Endothelial cell of umbilical vein (primary cell): ENCODE measurements at regions not wholly inside any gene's neighbourhood (a gene's known extent, or its start where the extent isn't known, plus 50 kb on each side); places are given as distances from the start of the nearest gene placed in this dataset.

Experiments used
- BruUV-seq: library from RNA; stranded (reverse); fragments of 400-500 nt; replicated peaks from 2 replicates; lab custom pipeline; 2021; lab: Mats Ljungman, UMichigan
- CTCF ChIA-PET: fragments of 300-600, 350-600 bp; sonication (Branson Sonifier 250); formaldehyde crosslinking; loops from one replicate; lab custom pipeline; 2021; ENCODE audit warnings: antibody characterized with exemption, inconsistent platforms; lab: Charles Lee
- POLR2A ChIA-PET: fragments of 300-600, 350-600 bp; sonication (Branson Sonifier 250); formaldehyde crosslinking; loops from one replicate; lab custom pipeline; 2021; ENCODE audit warnings: antibody characterized with exemption, inconsistent platforms; lab: Charles Lee
- DNase-seq: peaks from one replicate; pipeline ENCODE4 v3.0.0-alpha.2; 2011; ENCODE audit warnings: low read depth, low spot score
- FAIRE-seq: peaks from 2 replicates; lab custom pipeline; 2011; peaks lifted over from hg19 to GRCh38; lab: Jason Lieb, UNC
- H2AFZ ChIP-seq: 2 replicates; pipeline ENCODE4 v1.6.0; 2012; ENCODE audit warnings: low read depth, low read length, control low read depth, inconsistent platforms
- H3K27ac ChIP-seq: 2 replicates; pipeline ENCODE4 v1.5.1; 2011; ENCODE audit warnings: low read depth, mild to moderate bottlenecking, control low read depth, low read length, moderate library complexity; ENCODE audit not compliant: insufficient read depth
- H3K27me3 ChIP-seq, 2 experiments: 2 replicates each; pipeline versions ENCODE4 v1.6.0 to v1.6.1; 2011; ENCODE audit warnings: low read length in 2 of 2, mixed read lengths in 1 of 2; ENCODE audit not compliant: control insufficient read depth in 2 of 2, insufficient read depth in 2 of 2
- H3K36me3 ChIP-seq, 2 experiments: 2 replicates in 1 of 2; 3 replicates in 1 of 2; pipeline ENCODE4 v1.5.1; 2011; ENCODE audit warnings: low read length in 2 of 2, mild to moderate bottlenecking in 1 of 2, moderate library complexity in 1 of 2; ENCODE audit not compliant: control insufficient read depth in 2 of 2, insufficient read depth in 2 of 2; ENCODE audit errors: extremely low read depth in 1 of 2
- H3K4me1 ChIP-seq: 3 replicates; pipeline ENCODE4 v1.5.1; 2011; ENCODE audit warnings: mild to moderate bottlenecking, low read length; ENCODE audit not compliant: control insufficient read depth, insufficient read depth; ENCODE audit errors: extremely low read depth
- H3K4me2 ChIP-seq: 2 replicates; pipeline ENCODE4 v1.6.1; 2011; ENCODE audit warnings: low read length, control low read depth, mixed read lengths; ENCODE audit not compliant: insufficient read depth
- H3K4me3 ChIP-seq, 3 experiments: fragments of 200-600 bp in 1 of 3; sonication (generic), shearing (Covaris generic) in 1 of 3; replicated peaks in 1 of 3; 2 replicates each; pipeline ENCODE4 v1.5.1; 2011 to 2016; ENCODE audit warnings: control low read depth in 3 of 3, low read length in 3 of 3, mild to moderate bottlenecking in 2 of 3, inconsistent platforms in 1 of 3, low read depth in 1 of 3, moderate library complexity in 1 of 3; ENCODE audit not compliant: insufficient read depth in 1 of 3
- H3K79me2 ChIP-seq: 2 replicates; pipeline ENCODE4 v1.6.0; 2012; ENCODE audit warnings: low read length, inconsistent platforms; ENCODE audit not compliant: control insufficient read depth, insufficient read depth
- H3K9ac ChIP-seq: replicated peaks from 2 replicates; pipeline ENCODE3; 2011; ENCODE audit warnings: low read length, control low read depth; ENCODE audit not compliant: insufficient read depth; ENCODE audit errors: extremely low read depth
- H3K9me1 ChIP-seq: replicated peaks from 3 replicates; pipeline ENCODE4 v1.6.0; 2011; ENCODE audit warnings: mild to moderate bottlenecking, low read length; ENCODE audit not compliant: control insufficient read depth, insufficient read depth; ENCODE audit errors: extremely low read depth
- H3K9me3 ChIP-seq: replicated peaks from 2 replicates; pipeline ENCODE4 v1.5.1; 2012; ENCODE audit warnings: low read length, inconsistent platforms; ENCODE audit not compliant: control insufficient read depth, insufficient read depth
- H4K20me1 ChIP-seq: replicated peaks from 2 replicates; pipeline ENCODE3; 2011; ENCODE audit warnings: mild to moderate bottlenecking, low read length; ENCODE audit not compliant: control insufficient read depth, insufficient read depth; ENCODE audit errors: extremely low read depth
- EZH2 ChIP-seq: IDR thresholded peaks from 2 replicates; pipeline ENCODE4 v1.6.1; 2012; ENCODE audit warnings: borderline replicate concordance, low read depth, mild to moderate bottlenecking, moderate library complexity, low read length, inconsistent platforms; ENCODE audit not compliant: severe bottlenecking
- FOS ChIP-seq: IDR thresholded peaks from 2 replicates; pipeline ENCODE4 v1.6.1; 2011; ENCODE audit warnings: mild to moderate bottlenecking, low read length, moderate library complexity, borderline replicate concordance; ENCODE audit not compliant: insufficient read depth
- MYC ChIP-seq: IDR thresholded peaks from one replicate; pipeline ENCODE4 v1.6.1; 2011; ENCODE audit warnings: mild to moderate bottlenecking, low read depth, low read length
- POLR2A ChIP-seq: IDR thresholded peaks from 2 replicates; pipeline ENCODE4 v1.6.1; 2012; ENCODE audit warnings: low read depth, mild to moderate bottlenecking, control low read depth, low read length
- POLR2AphosphoS5 ChIP-seq: IDR thresholded peaks from 2 replicates; pipeline ENCODE4 v1.6.1; 2012; ENCODE audit warnings: low read depth, mild to moderate bottlenecking, control low read depth, low read length, moderate library complexity; ENCODE audit not compliant: insufficient read depth
- dilution Hi-C: fragments of 300-500 bp; cut with MboI; formaldehyde crosslinking; loops from one replicate; pipeline ENCODE4 v1.15.0; 2019; ENCODE audit warnings: low sequenced_read_pairs; ENCODE audit not compliant: extremely low pct_ligation_motif_present
- intact Hi-C: fragments of 100-400 bp; cut with micrococcal nuclease; formaldehyde crosslinking; loops from one replicate; pipeline ENCODE4 v1.10.0; 2022
- TF ChIP-seq, protein P1 (sequence below), 2 donors: IDR thresholded peaks; 1 replicate in 1 of 2; 2 replicates in 1 of 2; pipeline ENCODE4 v1.5.1; 2011; ENCODE audit warnings: low read length in 2 of 2, mild to moderate bottlenecking in 2 of 2, moderate library complexity in 2 of 2, control low read depth in 1 of 2, inconsistent platforms in 1 of 2, low read depth in 1 of 2; ENCODE audit not compliant: insufficient read depth in 1 of 2; ENCODE audit errors: extremely low read depth in 1 of 2

DNA sequence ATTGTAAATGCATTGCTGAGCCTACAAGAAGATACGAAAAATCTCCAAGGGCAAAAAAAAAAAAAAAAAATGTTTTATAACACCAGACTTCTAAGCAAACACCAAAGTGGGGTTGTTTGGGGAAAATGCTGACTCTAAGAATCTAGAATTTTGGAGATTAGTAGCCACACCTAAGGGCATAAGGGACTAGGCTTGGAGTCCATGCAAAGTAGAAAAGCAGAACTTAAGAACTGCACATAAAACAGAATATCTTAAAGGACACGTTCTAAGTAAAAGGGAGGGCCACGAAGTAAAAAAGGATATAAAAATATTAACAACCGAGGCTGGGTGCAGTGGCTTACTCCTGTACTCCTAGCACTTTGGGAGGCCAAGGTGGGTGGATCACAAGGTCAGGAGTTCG, 269.8 kb upstream of the AUTS2 start:
- no peaks in the 10 kb centered on the region for H3K9me1 ChIP-seq
- POLR2A ChIA-PET = no interaction called here
- no peak overlapping the region for H3K4me2 ChIP-seq
- no peaks in the 10 kb centered on the region for H3K27me3 ChIP-seq
- no peak overlapping the region for H2AFZ ChIP-seq
- no peaks in the 10 kb centered on the region for H3K79me2 ChIP-seq
- no peak overlapping the region for H3K4me3 ChIP-seq
- TF ChIP-seq, protein P1, sequence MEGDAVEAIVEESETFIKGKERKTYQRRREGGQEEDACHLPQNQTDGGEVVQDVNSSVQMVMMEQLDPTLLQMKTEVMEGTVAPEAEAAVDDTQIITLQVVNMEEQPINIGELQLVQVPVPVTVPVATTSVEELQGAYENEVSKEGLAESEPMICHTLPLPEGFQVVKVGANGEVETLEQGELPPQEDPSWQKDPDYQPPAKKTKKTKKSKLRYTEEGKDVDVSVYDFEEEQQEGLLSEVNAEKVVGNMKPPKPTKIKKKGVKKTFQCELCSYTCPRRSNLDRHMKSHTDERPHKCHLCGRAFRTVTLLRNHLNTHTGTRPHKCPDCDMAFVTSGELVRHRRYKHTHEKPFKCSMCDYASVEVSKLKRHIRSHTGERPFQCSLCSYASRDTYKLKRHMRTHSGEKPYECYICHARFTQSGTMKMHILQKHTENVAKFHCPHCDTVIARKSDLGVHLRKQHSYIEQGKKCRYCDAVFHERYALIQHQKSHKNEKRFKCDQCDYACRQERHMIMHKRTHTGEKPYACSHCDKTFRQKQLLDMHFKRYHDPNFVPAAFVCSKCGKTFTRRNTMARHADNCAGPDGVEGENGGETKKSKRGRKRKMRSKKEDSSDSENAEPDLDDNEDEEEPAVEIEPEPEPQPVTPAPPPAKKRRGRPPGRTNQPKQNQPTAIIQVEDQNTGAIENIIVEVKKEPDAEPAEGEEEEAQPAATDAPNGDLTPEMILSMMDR (IDR thresholded peaks at IDR 0.05; ENCODE audit: extremely low read depth in 1 of 2, insufficient read depth in 1 of 2, low read depth in 1 of 2, low read length in 2 of 2) = no peak
- no peak for TF ChIP-seq POLR2A
- no peak for TF ChIP-seq POLR2AphosphoS5
- TF ChIP-seq FOS = no peak
- no peak for TF ChIP-seq EZH2
- no peak for TF ChIP-seq MYC
- H3K36me3 ChIP-seq = no peaks in the 10 kb centered on the region
- H4K20me1 ChIP-seq = no peaks in the 10 kb centered on the region
- H3K9me3 ChIP-seq = no peaks in the 10 kb centered on the region
- dilution Hi-C loops (no loop called here), intact Hi-C loops (no loop called here)
- CTCF ChIA-PET = no interaction called here
- FAIRE-seq (no peak), DNase-seq (no peak)
- no peaks in the 10 kb centered on the region for H3K4me1 ChIP-seq
- no TSS peak for BruUV-seq
- no peak overlapping the region for H3K27ac ChIP-seq
- H3K9ac ChIP-seq = no peak overlapping the region

GRCh38 chr7:69334701-69335100, 263.6 kb upstream of the AUTS2 start:
- H4K20me1 ChIP-seq = no peaks in the 10 kb centered on the region
- DNase-seq = no peak
- H3K27me3 ChIP-seq = no peaks in the 10 kb centered on the region
- TF ChIP-seq, protein P1 (IDR thresholded peaks at IDR 0.05; ENCODE audit: extremely low read depth in 1 of 2, insufficient read depth in 1 of 2, low read depth in 1 of 2, low read length in 2 of 2) = no peak
- intact Hi-C loops (no loop called here), dilution Hi-C loops (no loop called here)
- H3K4me3 ChIP-seq = no peak overlapping the region
- H3K9ac ChIP-seq = no peak overlapping the region
- no peak overlapping the region for H3K4me2 ChIP-seq
- H3K9me3 ChIP-seq = no peaks in the 10 kb centered on the region
- BruUV-seq = no TSS peak
- ChIA-PET CTCF (no interaction called here), POLR2A (no interaction called here)
- no peaks in the 10 kb centered on the region for H3K79me2 ChIP-seq
- no peaks in the 10 kb centered on the region for H3K9me1 ChIP-seq
- no peak overlapping the region for H2AFZ ChIP-seq
- no peak for FAIRE-seq
- H3K36me3 ChIP-seq = no peaks in the 10 kb centered on the region
- H3K27ac ChIP-seq = no peak overlapping the region
- H3K4me1 ChIP-seq = no peaks in the 10 kb centered on the region
